ENCODE measurements at regions not wholly inside any gene's neighbourhood (a gene's known extent, or its start where the extent isn't known, plus 50 kb on each side); places are given as distances from the start of the nearest gene placed in this dataset.

- TF ChIP-seq CTCF (IDR thresholded peaks at IDR 0.05) (no peak), POLR2A (IDR thresholded peaks at IDR 0.05) (no peak)
Measured at GRCh38 chr9:108776920-108777639, 78.7 kb downstream of the ACTL7B start.

Data from adrenal gland (tissue), 5 donors.